Right lobe of liver (tissue), 4 donors: ENCODE measurements at regions not wholly inside any gene's neighbourhood (a gene's known extent, or its start where the extent isn't known, plus 50 kb on each side); places are given as distances from the start of the nearest gene placed in this dataset.

Experiments
- POLR2A ChIP-seq: fragments of 450-650 bp; IDR thresholded peaks from one replicate; pipeline ENCODE4 v1.6.1; 2017; ENCODE audit warnings: antibody characterized with exemption, mild to moderate bottlenecking
- TF ChIP-seq, protein P1 (sequence below), 4 donors: fragments of 200-600 bp in 3 of 4; fragments of 450-650 bp in 1 of 4; IDR thresholded peaks; one replicate each; pipeline versions ENCODE4 v1.5.1 to v1.8.0; 2016 to 2022; ENCODE audit warnings: antibody characterized with exemption in 4 of 4, mild to moderate bottlenecking in 2 of 4
- donor health status: DM: no; HTN: no; CAD: no.
- donor health status: DM: no; HTN: no; CAD: no.
- donor health status: DM: no; HTN: yes; CAD: no.

DNA sequence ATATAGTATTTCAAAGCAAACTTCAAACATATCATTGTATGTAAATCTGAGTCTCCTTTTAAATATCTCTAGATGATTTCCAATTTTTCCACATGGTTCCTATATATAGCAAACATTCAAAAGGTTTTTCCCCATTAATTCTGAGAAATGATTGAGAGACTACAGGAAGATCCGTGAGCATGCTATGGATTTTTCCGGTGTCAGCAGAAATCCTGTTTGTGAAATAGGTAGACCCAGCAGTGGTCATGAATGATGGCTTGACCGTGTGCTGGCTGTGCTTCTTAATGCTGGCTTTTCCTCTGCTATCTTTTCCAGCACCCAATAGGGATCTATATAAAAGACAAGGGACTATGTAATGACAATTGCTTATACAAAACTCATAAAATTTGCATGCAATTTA lies 485.3 kb downstream of the PSAT1 start:
- TF ChIP-seq, protein P1, sequence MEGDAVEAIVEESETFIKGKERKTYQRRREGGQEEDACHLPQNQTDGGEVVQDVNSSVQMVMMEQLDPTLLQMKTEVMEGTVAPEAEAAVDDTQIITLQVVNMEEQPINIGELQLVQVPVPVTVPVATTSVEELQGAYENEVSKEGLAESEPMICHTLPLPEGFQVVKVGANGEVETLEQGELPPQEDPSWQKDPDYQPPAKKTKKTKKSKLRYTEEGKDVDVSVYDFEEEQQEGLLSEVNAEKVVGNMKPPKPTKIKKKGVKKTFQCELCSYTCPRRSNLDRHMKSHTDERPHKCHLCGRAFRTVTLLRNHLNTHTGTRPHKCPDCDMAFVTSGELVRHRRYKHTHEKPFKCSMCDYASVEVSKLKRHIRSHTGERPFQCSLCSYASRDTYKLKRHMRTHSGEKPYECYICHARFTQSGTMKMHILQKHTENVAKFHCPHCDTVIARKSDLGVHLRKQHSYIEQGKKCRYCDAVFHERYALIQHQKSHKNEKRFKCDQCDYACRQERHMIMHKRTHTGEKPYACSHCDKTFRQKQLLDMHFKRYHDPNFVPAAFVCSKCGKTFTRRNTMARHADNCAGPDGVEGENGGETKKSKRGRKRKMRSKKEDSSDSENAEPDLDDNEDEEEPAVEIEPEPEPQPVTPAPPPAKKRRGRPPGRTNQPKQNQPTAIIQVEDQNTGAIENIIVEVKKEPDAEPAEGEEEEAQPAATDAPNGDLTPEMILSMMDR (IDR thresholded peaks at IDR 0.05): no peak
- TF ChIP-seq POLR2A: no peak
